Muscle of leg (tissue), 3 donors: ENCODE measurements at regions not wholly inside any gene's neighbourhood (a gene's known extent, or its start where the extent isn't known, plus 50 kb on each side); places are given as distances from the start of the nearest gene placed in this dataset.
A peak's percentile ranks its signal among the peaks of the same experiment; 100 is the strongest.

Source experiments
- DNase-seq: peaks from one replicate; pipeline ENCODE4 v3.0.0; 2013
- H3K27ac ChIP-seq: one replicate; pipeline ENCODE4 v1.5.1; 2013; ENCODE audit warnings: mild to moderate bottlenecking, low read length, control low read depth
- H3K27me3 ChIP-seq: one replicate; pipeline ENCODE4 v1.6.1; 2013; ENCODE audit warnings: low read length; ENCODE audit not compliant: control insufficient read depth, insufficient read depth
- H3K36me3 ChIP-seq: one replicate; pipeline ENCODE4 v1.6.1; 2013; ENCODE audit warnings: low read length; ENCODE audit not compliant: control insufficient read depth, insufficient read depth
- H3K4me1 ChIP-seq: one replicate; pipeline ENCODE4 v1.6.1; 2013; ENCODE audit warnings: low read length; ENCODE audit not compliant: control insufficient read depth, insufficient read depth
- H3K4me3 ChIP-seq: one replicate; pipeline ENCODE4 v1.5.1; 2013; ENCODE audit warnings: low read length, control low read depth
- H3K9me3 ChIP-seq: replicated peaks from 2 replicates; pipeline ENCODE4 v1.6.1; 2013; ENCODE audit warnings: low read depth, low read length; ENCODE audit not compliant: control insufficient read depth
- WGBS: methylation state at CpG from one replicate; pipeline ENCODE4 v1.1.5; 2013; ENCODE audit warnings: missing lambda C conversion rate; ENCODE audit not compliant: insufficient coverage; 5-methylcytosine and 5-hydroxymethylcytosine counted together

- Histone ChIP-seq H3K27me3 (no peaks in the 10 kb centered on the region), H3K4me3 (no peak overlapping the region), H3K4me1 (no peaks in the 10 kb centered on the region), H3K36me3 (no peaks in the 10 kb centered on the region), H3K27ac (no peak overlapping the region), H3K9me3 (peaks cover 4% of the 10 kb centered on the region)
- WGBS = 90% methylated on average over 2 of the region's 5 CpGs
- no peak for DNase-seq
Observed at GRCh38 chr4:19850909-19851308, 400.8 kb upstream of the SLIT2 start.

GRCh38 chr4:19844446-19844845 is 407.3 kb upstream of the SLIT2 start:
- WGBS = 50% methylated on average over 1 of the region's 2 CpGs
- Histone ChIP-seq H3K9me3 (peaks cover 2% of the 10 kb centered on the region), H3K27me3 (no peaks in the 10 kb centered on the region), H3K27ac (no peak overlapping the region), H3K36me3 (no peaks in the 10 kb centered on the region), H3K4me3 (no peak overlapping the region), H3K4me1 (no peaks in the 10 kb centered on the region)
- peak; percentile 60 for DNase-seq

GRCh38 chr4:19842471-19842870 is 409.2 kb upstream of the SLIT2 start:
- WGBS = 80% methylated on average over 1 of the region's 2 CpGs
- Histone ChIP-seq H3K27ac (no peak overlapping the region), H3K36me3 (no peaks in the 10 kb centered on the region), H3K4me3 (no peak overlapping the region), H3K4me1 (no peaks in the 10 kb centered on the region), H3K27me3 (no peaks in the 10 kb centered on the region), H3K9me3 (peaks cover 2% of the 10 kb centered on the region)
- DNase-seq = no peak

- Histone ChIP-seq H3K4me1 (no peaks in the 10 kb centered on the region), H3K9me3 (no peaks in the 10 kb centered on the region), H3K4me3 (no peak overlapping the region), H3K36me3 (no peaks in the 10 kb centered on the region), H3K27me3 (no peaks in the 10 kb centered on the region), H3K27ac (no peak overlapping the region)
- WGBS = no CpG with 5 or more reads among the region's 1 CpG
- no peak for DNase-seq
Observed at GRCh38 chr4:19838858-19839257, 412.8 kb upstream of the SLIT2 start.

- H3K9me3 ChIP-seq = peaks cover 2% of the 10 kb centered on the region
- DNase-seq = no peak
- H3K4me1 ChIP-seq = no peaks in the 10 kb centered on the region
- WGBS = 88% methylated on average over 1 of the region's 3 CpGs
- no peaks in the 10 kb centered on the region for H3K36me3 ChIP-seq
- no peak overlapping the region for H3K27ac ChIP-seq
- H3K27me3 ChIP-seq = no peaks in the 10 kb centered on the region
- no peak overlapping the region for H3K4me3 ChIP-seq
Observed at GRCh38 chr4:19835429-19835828, 416.3 kb upstream of the SLIT2 start.

- WGBS = 78% methylated on average over 3 of the region's 3 CpGs
- no peak overlapping the region for H3K4me3 ChIP-seq
- no peak overlapping the region for H3K27ac ChIP-seq
- DNase-seq = no peak
- H3K4me1 ChIP-seq = no peaks in the 10 kb centered on the region
- H3K27me3 ChIP-seq = no peaks in the 10 kb centered on the region
- H3K36me3 ChIP-seq = no peaks in the 10 kb centered on the region
- H3K9me3 ChIP-seq = peaks cover 2% of the 10 kb centered on the region
Observed at GRCh38 chr4:19832411-19832810, 419.3 kb upstream of the SLIT2 start.

GRCh38 chr4:19831644-19832285 is 419.9 kb upstream of the SLIT2 start:
- peaks cover 2% of the 10 kb centered on the region for H3K9me3 ChIP-seq
- 95% methylated on average over 2 of the region's 4 CpGs for WGBS
- no peaks in the 10 kb centered on the region for H3K4me1 ChIP-seq
- no peak for DNase-seq
- H3K27ac ChIP-seq = no peak overlapping the region
- H3K36me3 ChIP-seq = no peaks in the 10 kb centered on the region
- no peak overlapping the region for H3K4me3 ChIP-seq
- no peaks in the 10 kb centered on the region for H3K27me3 ChIP-seq

- WGBS = no CpG with 5 or more reads among the region's 4 CpGs
- H3K9me3 ChIP-seq = peaks cover 2% of the 10 kb centered on the region
- no peak overlapping the region for H3K4me3 ChIP-seq
- H3K4me1 ChIP-seq = no peaks in the 10 kb centered on the region
- H3K27me3 ChIP-seq = no peaks in the 10 kb centered on the region
- H3K27ac ChIP-seq = no peak overlapping the region
- H3K36me3 ChIP-seq = no peaks in the 10 kb centered on the region
- no peak for DNase-seq
Observed at GRCh38 chr4:19829101-19829500, 422.6 kb upstream of the SLIT2 start.

- H3K9me3 ChIP-seq = no peaks in the 10 kb centered on the region
- H3K27me3 ChIP-seq = no peaks in the 10 kb centered on the region
- H3K4me3 ChIP-seq = no peak overlapping the region
- no peak for DNase-seq
- no peaks in the 10 kb centered on the region for H3K4me1 ChIP-seq
- WGBS = no CpG with 5 or more reads among the region's 3 CpGs
- H3K27ac ChIP-seq = no peak overlapping the region
- H3K36me3 ChIP-seq = no peaks in the 10 kb centered on the region
Observed at GRCh38 chr4:19823781-19824180, 427.9 kb upstream of the SLIT2 start.

GRCh38 chr4:19819737-19820136 is 432.0 kb upstream of the SLIT2 start:
- no peak for DNase-seq
- Histone ChIP-seq H3K36me3 (no peaks in the 10 kb centered on the region), H3K27ac (no peak overlapping the region), H3K9me3 (no peaks in the 10 kb centered on the region), H3K4me1 (no peaks in the 10 kb centered on the region), H3K27me3 (no peaks in the 10 kb centered on the region), H3K4me3 (no peak overlapping the region)
- no CpG with 5 or more reads among the region's 1 CpG for WGBS

- no peaks in the 10 kb centered on the region for H3K36me3 ChIP-seq
- DNase-seq = no peak
- H3K27me3 ChIP-seq = no peaks in the 10 kb centered on the region
- H3K9me3 ChIP-seq = no peaks in the 10 kb centered on the region
- H3K27ac ChIP-seq = no peak overlapping the region
- no CpG with 5 or more reads among the region's 1 CpG for WGBS
- H3K4me1 ChIP-seq = no peaks in the 10 kb centered on the region
- no peak overlapping the region for H3K4me3 ChIP-seq
Observed at GRCh38 chr4:19809989-19810388, 441.7 kb upstream of the SLIT2 start.
